ENCODE measurements at regions not wholly inside any gene's neighbourhood (a gene's known extent, or its start where the extent isn't known, plus 50 kb on each side); places are given as distances from the start of the nearest gene placed in this dataset.
"Not testable (repeated sequence)": the region's sequence is repeated elsewhere in the genome, so short reads cannot be mapped to it uniquely, and the experiment has no call there.

GRCh38 chr4:83961575-83961974 is 425.7 kb downstream of the GPAT3 start:
- no peaks in the 10 kb centered on the region for H3K4me1 ChIP-seq (ENCODE audit: insufficient read depth)
- intact Hi-C loops (cut with DNase I) = no loop called here
- WGBS, 3 donors = 26 to 45% (median 27%) methylated on average over 3 of the region's 3 CpGs

GRCh38 chr4:83959160-83959559 is 423.3 kb downstream of the GPAT3 start:
- H3K4me3 ChIP-seq = no peak overlapping the region
- DNase-seq = no peak
- TF ChIP-seq EP300 (IDR thresholded peaks at IDR 0.05) = no peak
- TF ChIP-seq CTCF (IDR thresholded peaks at IDR 0.05) = no peak
- TF ChIP-seq POLR2A (IDR thresholded peaks at IDR 0.05) = no peak
- H3K4me1 ChIP-seq (ENCODE audit: insufficient read depth) = no peaks in the 10 kb centered on the region
- H3K27ac ChIP-seq = no peak overlapping the region
- intact Hi-C loops (cut with DNase I) = no loop called here
- no peaks in the 10 kb centered on the region for H3K36me3 ChIP-seq
- H3K9me3 ChIP-seq = no peaks in the 10 kb centered on the region
- WGBS, 3 donors = 85 to 92% (median 87%) methylated on average over 5 of the region's 5 CpGs
- no peaks in the 10 kb centered on the region for H3K27me3 ChIP-seq

More at GRCh38 chr4:83961575-83961974, 425.7 kb downstream of the GPAT3 start:
- no peaks in the 10 kb centered on the region for H3K9me3 ChIP-seq
- no peak overlapping the region for H3K27ac ChIP-seq
- no peak for TF ChIP-seq POLR2A (IDR thresholded peaks at IDR 0.05)
- no peaks in the 10 kb centered on the region for H3K36me3 ChIP-seq
- H3K27me3 ChIP-seq = no peaks in the 10 kb centered on the region
- DNase-seq = no peak
- no peak overlapping the region for H3K4me3 ChIP-seq

GRCh38 chr4:83947830-83948193 is 411.9 kb downstream of the GPAT3 start:
- WGBS, 3 donors = 41 to 45% (median 45%) methylated on average over 3 of the region's 3 CpGs
- TF ChIP-seq CTCF (IDR thresholded peaks at IDR 0.05) = no peak
- TF ChIP-seq POLR2A (IDR thresholded peaks at IDR 0.05) = no peak
- no peak for TF ChIP-seq EP300 (IDR thresholded peaks at IDR 0.05)
- Histone ChIP-seq H3K4me1 (ENCODE audit: insufficient read depth) (no peaks in the 10 kb centered on the region), H3K36me3 (no peaks in the 10 kb centered on the region), H3K9me3 (no peaks in the 10 kb centered on the region), H3K27ac (no peak overlapping the region), H3K4me3 (no peak overlapping the region), H3K27me3 (no peaks in the 10 kb centered on the region)
- intact Hi-C loops (cut with DNase I) = no loop called here
- DNase-seq = no peak

GRCh38 chr4:83947125-83947829 is 411.4 kb downstream of the GPAT3 start:
- TF ChIP-seq EP300 (IDR thresholded peaks at IDR 0.05) (no peak), POLR2A (IDR thresholded peaks at IDR 0.05) (no peak), CTCF (IDR thresholded peaks at IDR 0.05) (no peak)
- Histone ChIP-seq H3K27me3 (no peaks in the 10 kb centered on the region), H3K4me3 (no peak overlapping the region), H3K9me3 (no peaks in the 10 kb centered on the region), H3K4me1 (ENCODE audit: insufficient read depth) (no peaks in the 10 kb centered on the region), H3K27ac (no peak overlapping the region), H3K36me3 (no peaks in the 10 kb centered on the region)
- DNase-seq = no peak
- intact Hi-C loops (cut with DNase I) = no loop called here
- WGBS, 3 donors = 84 to 86% (median 84%) methylated on average over 8 of the region's 8 CpGs

- intact Hi-C loops (cut with DNase I); H3K27ac ChIP-seq; H3K4me1 ChIP-seq (ENCODE audit: insufficient read depth); H3K27me3 ChIP-seq; H3K9me3 ChIP-seq; DNase-seq; H3K4me3 ChIP-seq; H3K36me3 ChIP-seq: not testable (repeated sequence)
- WGBS, 3 donors = 93 to 95% (median 95%) methylated on average over 8 to 29 of the region's 33 CpGs
Measured at GRCh38 chr4:83943691-83944090, 407.8 kb downstream of the GPAT3 start.
